HG03378 (cell line): ENCODE measurements at regions not wholly inside any gene's neighbourhood (a gene's known extent, or its start where the extent isn't known, plus 50 kb on each side); places are given as distances from the start of the nearest gene placed in this dataset.
A peak's percentile ranks its signal among the peaks of the same experiment; 100 is the strongest.
"Not testable (repeated sequence)": the region's sequence is repeated elsewhere in the genome, so short reads cannot be mapped to it uniquely, and the experiment has no call there.

ENCODE experiments used
- ATAC-seq: cut with Tn5 transposase; IDR thresholded peaks from one replicate; pipeline ENCODE4 v1.9.1; 2021; ENCODE audit warnings: mild to moderate bottlenecking, moderate library complexity; ENCODE audit not compliant: unreplicated experiment

GRCh38 chr12:126049501-126049900 lies 984.3 kb downstream of the AACS start:
- not testable (repeated sequence) for ATAC-seq

DNA sequence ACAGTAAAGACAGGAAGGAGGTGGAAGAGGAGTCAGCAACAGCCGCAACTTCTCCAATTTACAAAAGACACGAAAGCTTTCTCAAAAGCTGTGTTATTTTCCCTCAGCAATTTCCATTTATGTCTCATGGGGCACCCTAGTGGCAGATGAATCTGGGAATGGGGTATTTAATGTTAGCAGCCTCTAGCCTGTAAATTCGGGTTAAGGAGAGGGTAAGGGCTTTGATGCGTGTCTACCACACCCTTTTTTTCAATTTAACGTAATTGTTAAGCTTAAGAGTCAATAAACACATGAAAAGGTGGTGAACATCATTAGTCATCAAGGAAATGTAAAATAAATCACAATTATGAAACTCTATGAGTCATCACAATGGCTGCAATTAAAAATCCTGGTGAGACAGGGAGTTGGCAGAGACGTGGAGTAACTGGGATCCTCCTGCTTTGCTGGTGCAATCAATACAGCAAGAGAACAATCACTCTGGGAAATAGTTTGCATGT lies 986.4 kb downstream of the AACS start:
- ATAC-seq: no peak

DNA sequence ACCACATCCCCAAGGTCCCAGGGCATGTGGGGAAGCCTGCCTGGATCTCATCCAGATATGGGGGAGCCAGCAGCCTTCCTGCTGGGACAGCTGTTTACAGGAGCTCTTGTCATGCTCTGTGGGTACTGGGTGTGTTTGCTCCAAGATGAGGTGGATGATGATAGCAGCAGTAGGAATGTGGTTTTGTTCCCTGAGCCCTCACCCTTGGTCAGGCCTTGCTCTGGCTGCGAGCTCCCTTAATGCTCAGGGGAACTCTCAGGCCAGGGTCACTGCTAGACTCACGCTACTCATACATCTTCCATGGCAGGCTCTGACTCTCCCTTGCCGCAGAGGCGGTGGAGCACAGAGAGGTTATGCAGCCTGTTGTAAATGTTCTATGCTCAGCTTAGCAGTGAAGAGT lies 990.3 kb downstream of the AACS start:
- no peak for ATAC-seq

- ATAC-seq: no peak
Observed at GRCh38 chr12:126061777-126062176, 996.5 kb downstream of the AACS start.

GRCh38 chr12:126064028-126064427 lies 998.8 kb downstream of the AACS start:
- no peak for ATAC-seq

GRCh38 chr12:126067626-126068329 lies 1002.5 kb downstream of the AACS start:
- no peak for ATAC-seq

DNA sequence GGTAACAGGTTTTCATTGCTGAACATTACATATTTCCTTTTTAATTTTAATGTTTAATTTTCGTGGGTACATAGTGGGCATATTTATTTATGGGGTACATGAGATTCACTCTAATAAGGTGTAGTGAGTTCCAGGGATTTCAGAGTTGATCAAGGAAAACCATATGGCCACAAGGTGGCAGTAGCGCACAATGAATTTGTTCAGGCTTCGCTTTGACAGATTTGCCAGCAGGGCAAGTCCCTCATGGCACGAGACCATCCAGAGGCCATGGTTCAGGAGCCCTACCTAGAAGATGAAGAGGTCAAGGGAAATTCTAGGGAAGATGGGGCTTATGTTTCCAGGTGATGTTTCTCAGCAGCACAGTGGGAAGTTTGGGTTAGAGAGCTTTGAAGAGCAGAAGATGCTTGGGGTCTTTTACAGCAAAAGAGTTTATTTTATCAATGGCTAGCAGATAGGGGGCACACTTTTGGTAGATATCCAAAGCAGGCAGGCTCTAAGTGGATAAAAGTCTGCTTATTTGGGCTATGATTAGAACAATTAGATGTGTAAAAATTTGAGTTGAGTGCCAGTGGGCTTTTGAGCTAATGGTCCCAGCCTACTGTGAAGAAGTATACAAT lies 1004.4 kb downstream of the AACS start:
- peak; percentile 84 for ATAC-seq

GRCh38 chr12:126076515-126076914 lies 1011.3 kb downstream of the AACS start:
- no peak for ATAC-seq

DNA sequence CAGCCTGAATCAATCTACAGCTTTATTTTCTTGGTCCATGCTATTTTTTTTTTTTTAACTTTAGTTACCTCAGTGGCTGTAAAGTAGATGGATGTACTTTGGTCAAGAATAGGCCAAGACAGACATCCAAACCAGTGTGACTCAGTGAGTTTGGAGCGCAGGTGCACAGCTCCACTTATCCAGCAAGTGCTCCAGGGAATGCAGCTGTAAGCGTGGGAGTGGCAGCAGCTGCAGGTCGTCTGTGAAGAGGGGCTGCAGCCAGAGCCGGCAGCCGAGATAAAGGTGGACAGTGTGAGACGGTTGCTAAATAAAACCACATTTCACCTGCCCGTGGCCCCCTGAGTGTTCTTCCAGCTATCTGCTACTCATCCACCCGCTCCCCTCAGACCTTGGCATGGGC lies 1018.7 kb downstream of the AACS start:
- ATAC-seq: no peak

DNA sequence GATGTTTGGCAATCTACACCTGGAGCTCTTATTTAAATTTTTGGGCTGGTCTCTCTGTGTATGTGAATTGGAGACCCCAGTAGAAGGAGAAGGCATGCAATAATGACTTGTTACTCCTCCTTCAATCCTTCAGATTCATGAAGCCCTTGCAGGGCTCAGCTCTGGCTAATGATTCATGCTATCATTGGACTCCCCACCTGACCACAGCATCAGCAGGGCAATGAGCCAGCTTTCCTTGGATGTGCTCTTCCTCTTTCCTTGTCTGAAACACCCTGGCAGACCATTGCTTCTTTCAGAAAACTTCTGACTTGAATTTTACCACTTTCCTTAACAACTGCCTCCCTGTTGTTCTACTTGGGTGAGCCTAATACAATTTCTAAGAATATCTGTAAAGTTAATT lies 1019.2 kb downstream of the AACS start:
- no peak for ATAC-seq

- ATAC-seq: no peak
Observed at GRCh38 chr12:126086242-126086641, 1021.0 kb downstream of the AACS start.

GRCh38 chr12:126087692-126088091 lies 1022.5 kb downstream of the AACS start:
- ATAC-seq: no peak

DNA sequence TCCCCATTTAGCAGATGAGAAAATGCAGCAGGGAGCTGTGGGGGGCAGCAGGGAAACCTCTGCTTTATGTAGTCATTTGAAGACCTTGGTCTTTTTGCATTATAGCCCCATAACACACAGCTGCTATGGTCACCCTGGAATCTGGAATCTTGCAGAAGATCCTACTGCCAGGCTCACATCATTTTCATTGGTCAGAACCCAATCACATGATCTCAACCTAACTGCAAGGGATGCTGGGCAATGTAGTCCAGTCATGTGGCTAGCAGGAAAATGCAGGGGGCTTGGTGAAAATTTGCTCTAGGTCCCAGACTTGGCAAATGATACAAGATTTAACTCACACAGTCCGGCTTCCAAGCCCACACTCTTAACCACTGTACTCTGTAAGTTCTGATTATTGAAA lies 1028.7 kb downstream of the AACS start:
- no peak for ATAC-seq

DNA sequence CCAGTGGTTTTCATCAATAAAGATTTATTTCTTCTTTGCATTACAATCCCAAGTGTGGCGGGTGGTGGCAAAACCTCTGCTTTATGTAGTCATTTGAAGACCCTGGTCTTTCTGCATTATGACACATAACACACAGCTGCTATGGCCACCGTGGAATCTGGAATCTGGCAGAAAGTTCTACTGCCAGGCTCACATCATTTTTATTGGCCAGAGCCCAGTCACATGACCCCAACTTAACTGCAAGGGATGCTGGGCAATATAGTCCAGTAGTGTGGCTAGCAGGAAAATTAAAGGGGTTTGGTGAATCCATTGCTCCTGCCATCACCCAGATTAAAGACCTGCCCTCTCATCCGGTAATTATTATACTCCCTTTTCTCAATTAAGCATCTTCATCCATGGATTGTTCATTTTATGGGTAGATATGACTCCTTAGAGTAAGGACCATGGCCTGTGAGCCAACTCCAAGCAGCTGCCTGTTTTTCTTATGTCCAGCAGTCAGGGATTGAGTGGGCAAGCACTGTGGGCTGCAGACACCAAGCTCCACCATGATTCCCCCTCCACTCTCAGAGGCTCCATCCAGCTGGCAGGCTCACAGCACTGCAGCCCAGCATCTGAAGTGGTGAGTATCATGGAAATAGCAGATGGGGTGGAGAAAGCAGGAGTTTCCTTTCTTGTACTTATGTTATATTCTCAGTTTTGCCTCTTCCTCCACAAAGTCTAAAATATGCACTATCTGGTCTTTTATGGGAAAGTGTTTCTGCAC lies 1030.7 kb downstream of the AACS start:
- ATAC-seq: no peak

- no peak for ATAC-seq
Observed at GRCh38 chr12:126106706-126107105, 1041.5 kb downstream of the AACS start.

DNA sequence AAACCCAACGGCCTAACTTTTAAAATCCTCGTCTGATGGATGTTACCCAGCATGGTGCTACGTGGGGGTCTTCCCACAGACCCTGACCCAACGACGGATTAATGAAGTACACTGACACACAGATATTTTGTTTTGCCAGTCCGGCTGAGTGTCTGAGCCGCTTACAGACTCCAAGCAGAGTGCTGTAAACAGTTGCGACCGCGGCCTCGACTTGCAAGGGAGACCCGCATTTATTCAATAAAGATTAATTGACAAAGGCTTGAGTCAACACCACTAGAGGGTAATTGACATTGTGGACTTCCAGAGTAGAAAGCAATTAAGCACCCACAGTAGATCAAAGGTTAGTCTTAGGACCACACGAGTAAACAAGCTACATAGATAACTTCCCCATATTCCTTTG lies 1042.4 kb downstream of the AACS start:
- ATAC-seq: no peak

GRCh38 chr12:126108247-126108646 lies 1043.0 kb downstream of the AACS start:
- no peak for ATAC-seq

- no peak for ATAC-seq
Observed at GRCh38 chr12:126112141-126112540, 1046.9 kb downstream of the AACS start.

DNA sequence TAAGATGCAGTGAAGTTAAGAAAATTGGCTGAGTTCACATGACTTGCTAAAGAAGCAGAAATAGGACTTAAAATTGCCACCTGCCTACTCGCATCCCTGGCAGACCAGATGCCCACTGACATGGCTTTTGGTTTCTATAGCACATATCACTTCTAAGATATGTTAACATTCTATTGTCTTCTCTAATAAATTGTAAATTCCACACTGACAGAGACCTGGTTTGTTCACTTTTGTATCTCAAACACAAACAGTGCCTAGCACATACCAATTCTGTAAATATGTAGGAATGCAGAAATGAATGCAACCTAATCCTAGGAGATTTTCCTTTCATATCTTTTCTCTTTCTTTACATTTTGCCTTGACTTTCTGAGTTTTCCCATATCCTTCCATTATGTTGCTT lies 1047.6 kb downstream of the AACS start:
- no peak for ATAC-seq

GRCh38 chr12:126114441-126114840 lies 1049.2 kb downstream of the AACS start:
- no peak for ATAC-seq

- no peak for ATAC-seq
Observed at GRCh38 chr12:126117502-126117901, 1052.3 kb downstream of the AACS start.

DNA sequence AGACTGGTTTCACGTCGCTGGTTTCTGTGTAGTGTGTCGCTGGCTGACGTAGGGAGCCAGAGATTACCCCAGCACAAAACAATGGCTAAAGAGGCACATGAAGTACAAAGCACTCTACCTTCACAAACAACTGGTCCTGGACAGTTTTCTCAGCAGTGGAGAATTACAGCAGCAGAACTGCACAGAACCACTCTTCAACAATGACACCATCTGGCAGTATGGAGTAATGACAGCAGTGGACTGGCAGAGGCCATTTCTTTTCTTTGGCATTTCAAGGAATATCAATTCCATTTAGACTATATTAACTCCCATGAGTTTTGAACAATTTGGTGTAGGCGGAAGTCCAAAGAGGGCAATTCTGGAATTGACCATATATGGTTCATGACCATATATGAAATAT lies 1074.1 kb downstream of the AACS start:
- ATAC-seq: no peak
